ENCODE measurements at regions not wholly inside any gene's neighbourhood (a gene's known extent, or its start where the extent isn't known, plus 50 kb on each side); places are given as distances from the start of the nearest gene placed in this dataset.

DNA sequence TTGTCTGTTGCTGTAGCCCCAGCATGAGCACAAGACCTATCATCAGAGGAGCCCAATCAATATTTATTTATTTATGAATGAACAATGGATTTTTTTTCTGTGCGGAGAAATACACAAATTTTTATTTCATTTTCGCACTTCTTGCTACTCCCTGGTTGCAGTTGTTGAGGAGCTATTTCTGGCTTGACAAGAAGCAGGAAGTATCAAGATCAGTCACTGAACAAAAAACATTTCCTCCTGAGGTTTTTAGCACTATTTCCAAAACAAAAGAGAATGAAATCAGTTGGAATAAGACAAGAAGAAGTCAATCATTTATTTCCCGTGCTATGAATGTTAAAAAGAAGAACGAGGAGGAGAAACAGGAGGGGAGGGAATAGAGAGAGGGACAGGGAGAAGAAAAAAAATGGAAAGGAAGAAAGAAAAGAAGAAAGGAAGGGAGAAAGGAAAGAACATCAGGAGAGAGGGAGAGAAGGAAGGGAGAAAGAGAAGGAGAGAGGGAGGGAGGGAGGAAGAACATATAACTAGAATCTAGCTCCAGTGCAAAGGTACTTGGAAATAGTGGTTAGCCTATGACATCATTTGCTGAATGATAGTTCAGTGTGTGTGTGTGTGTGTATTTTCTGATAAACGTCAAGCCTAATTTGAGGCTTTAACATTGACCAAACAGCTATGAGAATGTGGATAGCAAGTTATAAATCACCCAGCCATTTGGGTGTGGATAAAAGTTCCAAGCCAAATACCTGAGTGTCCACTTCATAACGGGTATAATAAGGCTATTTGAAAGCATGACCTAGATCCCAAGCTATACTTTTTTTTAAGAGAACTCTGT is 586.0 kb downstream of the EBF1 start (continued):
- TF ChIP-seq CHD4 (IDR thresholded peaks at IDR 0.05), result no peak
- TF ChIP-seq CBX5 (IDR thresholded peaks at IDR 0.05; ENCODE audit: low read depth), result no peak
- TF ChIP-seq TCF7 (IDR thresholded peaks at IDR 0.05; ENCODE audit: borderline replicate concordance), result no peak
- TF ChIP-seq PAX5 (IDR thresholded peaks at IDR 0.05; ENCODE audit: borderline replicate concordance, low read depth, low read length), result no peak
- 0 out of 2 replicates have a peak, but pooled peaks have one; percentile 27 for TF ChIP-seq BMI1 (IDR thresholded peaks at IDR 0.05; ENCODE audit: borderline replicate concordance)
- peak; percentile 63 for TF ChIP-seq MEF2B (IDR thresholded peaks at IDR 0.05; ENCODE audit: partially characterized antibody, poor library complexity, severe bottlenecking)
- TF ChIP-seq IKZF2 (IDR thresholded peaks at IDR 0.05), result peak; percentile 41 to 42; a peak in 2 of 4 replicates
- no peak for TF ChIP-seq SREBF2 (IDR thresholded peaks at IDR 0.05; ENCODE audit: low read length)
- no peak for TF ChIP-seq ZBED1 (IDR thresholded peaks at IDR 0.05; ENCODE audit: borderline replicate concordance)
- no peak for TF ChIP-seq BCL11A (IDR thresholded peaks at IDR 0.05; ENCODE audit: low read depth, low read length)
- no peak for TF ChIP-seq SMAD1 (IDR thresholded peaks at IDR 0.05; ENCODE audit: low read depth, partially characterized antibody)
- no peak for TF ChIP-seq RFX5 (IDR thresholded peaks at IDR 0.05; ENCODE audit: low read depth, low read length)
- peak; percentile 89 for TF ChIP-seq ATF7 (IDR thresholded peaks at IDR 0.05; ENCODE audit: low read depth)
- TF ChIP-seq, protein P1, sequence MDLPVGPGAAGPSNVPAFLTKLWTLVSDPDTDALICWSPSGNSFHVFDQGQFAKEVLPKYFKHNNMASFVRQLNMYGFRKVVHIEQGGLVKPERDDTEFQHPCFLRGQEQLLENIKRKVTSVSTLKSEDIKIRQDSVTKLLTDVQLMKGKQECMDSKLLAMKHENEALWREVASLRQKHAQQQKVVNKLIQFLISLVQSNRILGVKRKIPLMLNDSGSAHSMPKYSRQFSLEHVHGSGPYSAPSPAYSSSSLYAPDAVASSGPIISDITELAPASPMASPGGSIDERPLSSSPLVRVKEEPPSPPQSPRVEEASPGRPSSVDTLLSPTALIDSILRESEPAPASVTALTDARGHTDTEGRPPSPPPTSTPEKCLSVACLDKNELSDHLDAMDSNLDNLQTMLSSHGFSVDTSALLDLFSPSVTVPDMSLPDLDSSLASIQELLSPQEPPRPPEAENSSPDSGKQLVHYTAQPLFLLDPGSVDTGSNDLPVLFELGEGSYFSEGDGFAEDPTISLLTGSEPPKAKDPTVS (IDR thresholded peaks at IDR 0.05; ENCODE audit: low read depth, low read length), result no peak
- no peak for TF ChIP-seq ZBTB33 (IDR thresholded peaks at IDR 0.05)
- TF ChIP-seq, protein P2, sequence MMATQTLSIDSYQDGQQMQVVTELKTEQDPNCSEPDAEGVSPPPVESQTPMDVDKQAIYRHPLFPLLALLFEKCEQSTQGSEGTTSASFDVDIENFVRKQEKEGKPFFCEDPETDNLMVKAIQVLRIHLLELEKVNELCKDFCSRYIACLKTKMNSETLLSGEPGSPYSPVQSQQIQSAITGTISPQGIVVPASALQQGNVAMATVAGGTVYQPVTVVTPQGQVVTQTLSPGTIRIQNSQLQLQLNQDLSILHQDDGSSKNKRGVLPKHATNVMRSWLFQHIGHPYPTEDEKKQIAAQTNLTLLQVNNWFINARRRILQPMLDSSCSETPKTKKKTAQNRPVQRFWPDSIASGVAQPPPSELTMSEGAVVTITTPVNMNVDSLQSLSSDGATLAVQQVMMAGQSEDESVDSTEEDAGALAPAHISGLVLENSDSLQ (IDR thresholded peaks at IDR 0.05), result no peak
- TF ChIP-seq MTA2 (IDR thresholded peaks at IDR 0.05; ENCODE audit: low read depth), result no peak
- TF ChIP-seq, protein P3, sequence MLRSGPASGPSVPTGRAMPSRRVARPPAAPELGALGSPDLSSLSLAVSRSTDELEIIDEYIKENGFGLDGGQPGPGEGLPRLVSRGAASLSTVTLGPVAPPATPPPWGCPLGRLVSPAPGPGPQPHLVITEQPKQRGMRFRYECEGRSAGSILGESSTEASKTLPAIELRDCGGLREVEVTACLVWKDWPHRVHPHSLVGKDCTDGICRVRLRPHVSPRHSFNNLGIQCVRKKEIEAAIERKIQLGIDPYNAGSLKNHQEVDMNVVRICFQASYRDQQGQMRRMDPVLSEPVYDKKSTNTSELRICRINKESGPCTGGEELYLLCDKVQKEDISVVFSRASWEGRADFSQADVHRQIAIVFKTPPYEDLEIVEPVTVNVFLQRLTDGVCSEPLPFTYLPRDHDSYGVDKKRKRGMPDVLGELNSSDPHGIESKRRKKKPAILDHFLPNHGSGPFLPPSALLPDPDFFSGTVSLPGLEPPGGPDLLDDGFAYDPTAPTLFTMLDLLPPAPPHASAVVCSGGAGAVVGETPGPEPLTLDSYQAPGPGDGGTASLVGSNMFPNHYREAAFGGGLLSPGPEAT (IDR thresholded peaks at IDR 0.05; ENCODE audit: low read depth), result 0 out of 2 replicates have a peak, but pooled peaks have one; percentile 51
